Fibroblast of pulmonary artery (primary cell): ENCODE measurements at regions not wholly inside any gene's neighbourhood (a gene's known extent, or its start where the extent isn't known, plus 50 kb on each side); places are given as distances from the start of the nearest gene placed in this dataset.
"Not testable (repeated sequence)": the region's sequence is repeated elsewhere in the genome, so short reads cannot be mapped to it uniquely, and the experiment has no call there.

Source experiments
- DNase-seq: peaks from one replicate; pipeline ENCODE4 v3.0.0-alpha.2; 2010; ENCODE audit warnings: low read depth
- H3K4me3 ChIP-seq: replicated peaks from 2 replicates; pipeline ENCODE4 v1.5.1; 2011; ENCODE audit warnings: low read depth, mild to moderate bottlenecking, control low read depth, low read length, moderate library complexity
- CTCF ChIP-seq: IDR thresholded peaks from 2 replicates; pipeline ENCODE4 v1.5.1; 2011; ENCODE audit warnings: mild to moderate bottlenecking, control low read depth, low read length, inconsistent platforms; ENCODE audit errors: missing control alignments

DNA sequence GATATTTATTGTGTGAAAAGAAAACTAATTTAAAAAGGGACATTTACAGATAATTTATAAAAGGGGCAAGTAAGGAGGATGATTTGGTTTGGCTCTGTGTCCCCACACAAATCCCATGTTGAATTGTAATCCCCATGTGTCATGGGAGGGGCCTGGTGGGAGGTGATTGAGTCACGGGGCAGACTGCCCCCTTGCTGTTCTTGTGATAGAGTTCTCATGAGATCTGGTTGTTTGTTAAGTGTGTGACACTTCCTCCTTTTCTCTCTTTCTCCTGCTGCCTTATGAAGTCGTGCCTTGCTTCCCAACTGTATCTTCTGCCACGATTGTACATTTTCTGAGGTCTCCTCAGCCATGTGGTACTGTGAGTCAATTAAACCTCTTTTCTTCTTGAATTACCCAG lies 171.0 kb upstream of the SEMA3E start:
- no peak for DNase-seq
- TF ChIP-seq CTCF: no peak
- no peak overlapping the region for H3K4me3 ChIP-seq

GRCh38 chr7:83814480-83814879 lies 165.5 kb upstream of the SEMA3E start:
- H3K4me3 ChIP-seq: no peak overlapping the region
- DNase-seq: no peak
- TF ChIP-seq CTCF: no peak

GRCh38 chr7:83812563-83812962 lies 163.6 kb upstream of the SEMA3E start:
- not testable (repeated sequence) for H3K4me3 ChIP-seq, DNase-seq

GRCh38 chr7:83808982-83809381 lies 160.0 kb upstream of the SEMA3E start:
- no peak for DNase-seq
- TF ChIP-seq CTCF: no peak
- H3K4me3 ChIP-seq: no peak overlapping the region

GRCh38 chr7:83807774-83808173 lies 158.8 kb upstream of the SEMA3E start:
- no peak overlapping the region for H3K4me3 ChIP-seq
- TF ChIP-seq CTCF: no peak
- DNase-seq: no peak

- DNase-seq: no peak
These were observed 157.6 kb upstream of the SEMA3E start for GRCh38 chr7:83806538-83806937.

GRCh38 chr7:83799333-83799732 lies 150.4 kb upstream of the SEMA3E start:
- no peak overlapping the region for H3K4me3 ChIP-seq
- no peak for TF ChIP-seq CTCF
- DNase-seq: no peak

More at GRCh38 chr7:83806538-83806937, 157.6 kb upstream of the SEMA3E start:
- no peak for TF ChIP-seq CTCF
- no peak overlapping the region for H3K4me3 ChIP-seq

GRCh38 chr7:83798489-83798888 lies 149.6 kb upstream of the SEMA3E start:
- H3K4me3 ChIP-seq: no peak overlapping the region
- no peak for DNase-seq
- no peak for TF ChIP-seq CTCF
